ENCODE measurements at regions not wholly inside any gene's neighbourhood (a gene's known extent, or its start where the extent isn't known, plus 50 kb on each side); places are given as distances from the start of the nearest gene placed in this dataset.
A peak's percentile ranks its signal among the peaks of the same experiment; 100 is the strongest.

- H3K4me3 ChIP-seq (ENCODE audit: severe bottlenecking) = no peak overlapping the region
- H3K4me1 ChIP-seq (ENCODE audit: insufficient read depth, poor library complexity, severe bottlenecking) = peaks cover 16% of the 10 kb centered on the region
- DNase-seq (ENCODE audit: low spot score) (no peak), ATAC-seq (ENCODE audit: low read depth) (0 out of 3 replicates have a peak, but pooled peaks have one; percentile 44)
- no peaks in the 10 kb centered on the region for H3K9me3 ChIP-seq (ENCODE audit: severe bottlenecking)
- no peaks in the 10 kb centered on the region for H3K27me3 ChIP-seq (ENCODE audit: insufficient read depth, poor library complexity, severe bottlenecking)
- H3K27ac ChIP-seq (ENCODE audit: poor library complexity, severe bottlenecking) = no peak overlapping the region
- H3K36me3 ChIP-seq (ENCODE audit: low read depth) = no peaks in the 10 kb centered on the region
- no peak for TF ChIP-seq CTCF (IDR thresholded peaks at IDR 0.05; ENCODE audit: poor library complexity, severe bottlenecking)
Observed at GRCh38 chr4:79653871-79654270, 245.8 kb upstream of the GK2 start.

- no peak overlapping the region for H3K27ac ChIP-seq (ENCODE audit: poor library complexity, severe bottlenecking)
- no peak for DNase-seq (ENCODE audit: low spot score)
Observed at GRCh38 chr4:79652738-79653137, 244.7 kb upstream of the GK2 start.

GRCh38 chr4:79652232-79652631 is 244.2 kb upstream of the GK2 start:
- Histone ChIP-seq H3K27me3 (ENCODE audit: insufficient read depth, poor library complexity, severe bottlenecking) (no peaks in the 10 kb centered on the region), H3K27ac (ENCODE audit: poor library complexity, severe bottlenecking) (no peak overlapping the region), H3K4me1 (ENCODE audit: insufficient read depth, poor library complexity, severe bottlenecking) (peaks cover 16% of the 10 kb centered on the region), H3K4me3 (ENCODE audit: severe bottlenecking) (no peak overlapping the region), H3K36me3 (ENCODE audit: low read depth) (no peaks in the 10 kb centered on the region), H3K9me3 (ENCODE audit: severe bottlenecking) (no peaks in the 10 kb centered on the region)
- DNase-seq (ENCODE audit: low spot score) (no peak), ATAC-seq (ENCODE audit: low read depth) (peak; percentile 67)
- TF ChIP-seq CTCF (IDR thresholded peaks at IDR 0.05; ENCODE audit: poor library complexity, severe bottlenecking) = no peak

More at GRCh38 chr4:79652738-79653137, 244.7 kb upstream of the GK2 start:
- H3K27me3 ChIP-seq (ENCODE audit: insufficient read depth, poor library complexity, severe bottlenecking) = no peaks in the 10 kb centered on the region
- no peak for TF ChIP-seq CTCF (IDR thresholded peaks at IDR 0.05; ENCODE audit: poor library complexity, severe bottlenecking)
- H3K4me3 ChIP-seq (ENCODE audit: severe bottlenecking) = no peak overlapping the region
- no peak for ATAC-seq (ENCODE audit: low read depth)
- no peaks in the 10 kb centered on the region for H3K9me3 ChIP-seq (ENCODE audit: severe bottlenecking)
- peaks cover 16% of the 10 kb centered on the region for H3K4me1 ChIP-seq (ENCODE audit: insufficient read depth, poor library complexity, severe bottlenecking)
- no peaks in the 10 kb centered on the region for H3K36me3 ChIP-seq (ENCODE audit: low read depth)

GRCh38 chr4:79651456-79651855 is 243.4 kb upstream of the GK2 start:
- ATAC-seq (ENCODE audit: low read depth) (no peak), DNase-seq (ENCODE audit: low spot score) (no peak)
- Histone ChIP-seq H3K36me3 (ENCODE audit: low read depth) (no peaks in the 10 kb centered on the region), H3K27ac (ENCODE audit: poor library complexity, severe bottlenecking) (no peak overlapping the region), H3K4me3 (ENCODE audit: severe bottlenecking) (no peak overlapping the region), H3K27me3 (ENCODE audit: insufficient read depth, poor library complexity, severe bottlenecking) (no peaks in the 10 kb centered on the region), H3K4me1 (ENCODE audit: insufficient read depth, poor library complexity, severe bottlenecking) (peaks cover 16% of the 10 kb centered on the region), H3K9me3 (ENCODE audit: severe bottlenecking) (no peaks in the 10 kb centered on the region)
- no peak for TF ChIP-seq CTCF (IDR thresholded peaks at IDR 0.05; ENCODE audit: poor library complexity, severe bottlenecking)

- DNase-seq (ENCODE audit: low spot score) = no peak
- Histone ChIP-seq H3K27me3 (ENCODE audit: insufficient read depth, poor library complexity, severe bottlenecking) (no peaks in the 10 kb centered on the region), H3K9me3 (ENCODE audit: severe bottlenecking) (no peaks in the 10 kb centered on the region), H3K27ac (ENCODE audit: poor library complexity, severe bottlenecking) (no peak overlapping the region), H3K36me3 (ENCODE audit: low read depth) (no peaks in the 10 kb centered on the region), H3K4me1 (ENCODE audit: insufficient read depth, poor library complexity, severe bottlenecking) (peaks cover 16% of the 10 kb centered on the region), H3K4me3 (ENCODE audit: severe bottlenecking) (no peak overlapping the region)
- ATAC-seq (ENCODE audit: low read depth) = peak; percentile 72
- TF ChIP-seq CTCF (IDR thresholded peaks at IDR 0.05; ENCODE audit: poor library complexity, severe bottlenecking) = no peak
Observed at GRCh38 chr4:79650794-79651431, 242.9 kb upstream of the GK2 start.

Measured in RWPE2 (cell line).